SIG-M5 (cell line): ENCODE measurements at regions not wholly inside any gene's neighbourhood (a gene's known extent, or its start where the extent isn't known, plus 50 kb on each side); places are given as distances from the start of the nearest gene placed in this dataset.

ENCODE experiments used
- DNase-seq: peaks from one replicate; lab custom pipeline; 2025; lab: John Stamatoyannopoulos, UW

GRCh38 chr13:22060187-22060586 lies 389.3 kb downstream of the FGF9 start:
- no peak for DNase-seq

- no peak for DNase-seq
Measured at GRCh38 chr13:22061371-22061805, 390.5 kb downstream of the FGF9 start.

- no peak for DNase-seq
Measured at GRCh38 chr13:22061806-22062391, 391.0 kb downstream of the FGF9 start.

GRCh38 chr13:22062478-22063205 lies 391.8 kb downstream of the FGF9 start:
- no peak for DNase-seq

GRCh38 chr13:22063416-22064124 lies 392.7 kb downstream of the FGF9 start:
- DNase-seq, result no peak

GRCh38 chr13:22064854-22065620 lies 394.2 kb downstream of the FGF9 start:
- DNase-seq, result no peak

- no peak for DNase-seq
Measured at GRCh38 chr13:22073718-22074117, 402.8 kb downstream of the FGF9 start.

GRCh38 chr13:22074403-22074802 lies 403.5 kb downstream of the FGF9 start:
- no peak for DNase-seq

GRCh38 chr13:22076658-22077057 lies 405.8 kb downstream of the FGF9 start:
- no peak for DNase-seq

- DNase-seq, result no peak
Measured at GRCh38 chr13:22077205-22077683, 406.4 kb downstream of the FGF9 start.

- no peak for DNase-seq
Measured at GRCh38 chr13:22077764-22078163, 406.9 kb downstream of the FGF9 start.

- DNase-seq, result no peak
Measured at GRCh38 chr13:22079961-22080360, 409.1 kb downstream of the FGF9 start.

GRCh38 chr13:22080832-22081231 lies 410.0 kb downstream of the FGF9 start:
- DNase-seq, result no peak

GRCh38 chr13:22081430-22081829 lies 410.6 kb downstream of the FGF9 start:
- DNase-seq, result no peak

GRCh38 chr13:22082030-22082429 lies 411.2 kb downstream of the FGF9 start:
- DNase-seq, result no peak

GRCh38 chr13:22082437-22083100 lies 411.7 kb downstream of the FGF9 start:
- DNase-seq, result no peak

- no peak for DNase-seq
Measured at GRCh38 chr13:22085001-22085400, 414.1 kb downstream of the FGF9 start.

GRCh38 chr13:22086597-22087330 lies 415.9 kb downstream of the FGF9 start:
- no peak for DNase-seq

- no peak for DNase-seq
Measured at GRCh38 chr13:22090106-22090505, 419.2 kb downstream of the FGF9 start.

GRCh38 chr13:22091222-22091970 lies 420.5 kb downstream of the FGF9 start:
- DNase-seq, result no peak
